Neural crest cell (in vitro differentiated cells): ENCODE measurements at regions not wholly inside any gene's neighbourhood (a gene's known extent, or its start where the extent isn't known, plus 50 kb on each side); places are given as distances from the start of the nearest gene placed in this dataset.

Source experiments
- DNase-seq: peaks from one replicate; pipeline ENCODE4 v3.0.0; 2021; ENCODE audit warnings: low read depth, mixed read lengths, low spot score
- H3K27ac Mint-ChIP-seq: one replicate; pipeline ENCODE4 v1.8.0; 2021; ENCODE audit warnings: mild to moderate bottlenecking, mixed read lengths; ENCODE audit not compliant: unreplicated experiment
- H3K27me3 Mint-ChIP-seq: 2 replicates; pipeline ENCODE4 v1.8.0; 2021; ENCODE audit warnings: low read depth, mild to moderate bottlenecking, mixed read lengths
- H3K36me3 Mint-ChIP-seq: 2 replicates; pipeline ENCODE4 v1.8.0; 2021; ENCODE audit warnings: low read depth, mild to moderate bottlenecking, mixed read lengths
- H3K4me1 Mint-ChIP-seq: 2 replicates; pipeline ENCODE4 v1.8.0; 2021; ENCODE audit warnings: mixed read lengths
- H3K4me3 Mint-ChIP-seq: one replicate; pipeline ENCODE4 v1.8.0; 2021; ENCODE audit warnings: mild to moderate bottlenecking, mixed read lengths
- H3K9me3 Mint-ChIP-seq: 2 replicates; pipeline ENCODE4 v1.8.0; 2021; ENCODE audit warnings: mixed read lengths
- CTCF ChIP-seq: fragments of 200-600 bp; sonication (generic); conservative IDR thresholded peaks from 2 replicates; pipeline ENCODE4 v1.5.0; 2021; ENCODE audit warnings: antibody characterized with exemption, mild to moderate bottlenecking

GRCh38 chr3:124131580-124131979 is 139.7 kb upstream of the ROPN1 start:
- peaks cover 2% of the 10 kb centered on the region for H3K36me3 Mint-ChIP-seq
- DNase-seq, result no peak
- H3K27me3 Mint-ChIP-seq, result no peaks in the 10 kb centered on the region
- peaks cover 3% of the 10 kb centered on the region for H3K4me1 Mint-ChIP-seq
- H3K9me3 Mint-ChIP-seq, result peaks cover 4% of the 10 kb centered on the region
- no peak for TF ChIP-seq CTCF
- no peak overlapping the region for H3K27ac Mint-ChIP-seq
- no peak overlapping the region for H3K4me3 Mint-ChIP-seq

GRCh38 chr3:124132813-124133212 is 140.9 kb upstream of the ROPN1 start:
- no peak overlapping the region for H3K27ac Mint-ChIP-seq
- peaks cover 4% of the 10 kb centered on the region for H3K9me3 Mint-ChIP-seq
- H3K4me3 Mint-ChIP-seq, result no peak overlapping the region
- H3K36me3 Mint-ChIP-seq, result peaks cover 2% of the 10 kb centered on the region
- peaks cover 11% of the 10 kb centered on the region for H3K4me1 Mint-ChIP-seq
- no peak for DNase-seq
- no peaks in the 10 kb centered on the region for H3K27me3 Mint-ChIP-seq
- TF ChIP-seq CTCF, result no peak

GRCh38 chr3:124133366-124133940 is 141.5 kb upstream of the ROPN1 start:
- Mint-ChIP-seq H3K9me3 (peaks cover 4% of the 10 kb centered on the region), H3K36me3 (peaks cover 2% of the 10 kb centered on the region), H3K4me3 (no peak overlapping the region), H3K27ac (no peak overlapping the region), H3K27me3 (no peaks in the 10 kb centered on the region), H3K4me1 (peaks cover 17% of the 10 kb centered on the region)
- no peak for TF ChIP-seq CTCF
- DNase-seq, result no peak

GRCh38 chr3:124137216-124137615 is 145.3 kb upstream of the ROPN1 start:
- Mint-ChIP-seq H3K27me3 (no peaks in the 10 kb centered on the region), H3K4me3 (no peak overlapping the region), H3K36me3 (no peaks in the 10 kb centered on the region), H3K9me3 (peaks cover 4% of the 10 kb centered on the region), H3K4me1 (peaks cover 20% of the 10 kb centered on the region), H3K27ac (no peak overlapping the region)
- no peak for TF ChIP-seq CTCF
- no peak for DNase-seq

GRCh38 chr3:124138148-124138547 is 146.2 kb upstream of the ROPN1 start:
- Mint-ChIP-seq H3K27ac (no peak overlapping the region), H3K4me3 (no peak overlapping the region), H3K4me1 (peaks cover 20% of the 10 kb centered on the region), H3K27me3 (no peaks in the 10 kb centered on the region), H3K36me3 (no peaks in the 10 kb centered on the region), H3K9me3 (peaks cover 4% of the 10 kb centered on the region)
- no peak for TF ChIP-seq CTCF
- DNase-seq, result no peak
